H9 (cell line): ENCODE measurements at regions not wholly inside any gene's neighbourhood (a gene's known extent, or its start where the extent isn't known, plus 50 kb on each side); places are given as distances from the start of the nearest gene placed in this dataset.

Source experiments
- DNase-seq: peaks from one replicate; pipeline ENCODE4 v3.0.0-alpha.2; 2017
- H2AFZ ChIP-seq: one replicate; pipeline ENCODE4 v1.6.1; 2013; ENCODE audit warnings: mild to moderate bottlenecking, low read length, control low read depth, moderate library complexity
- H2AK5ac ChIP-seq: 2 replicates; pipeline ENCODE4 v1.6.1; 2013; ENCODE audit warnings: low read length, control low read depth, mixed read lengths; ENCODE audit not compliant: insufficient read length
- H2BK120ac ChIP-seq: one replicate; pipeline ENCODE4 v1.6.1; 2013; ENCODE audit warnings: low read depth, mild to moderate bottlenecking, low read length, control low read depth, inconsistent platforms; ENCODE audit not compliant: poor library complexity, severe bottlenecking
- H2BK12ac ChIP-seq: 2 replicates; pipeline ENCODE4 v1.6.1; 2013; ENCODE audit warnings: low read length, control low read depth, mixed read lengths, low read depth; ENCODE audit not compliant: insufficient read length
- H2BK15ac ChIP-seq: 2 replicates; pipeline ENCODE4 v1.6.1; 2013; ENCODE audit warnings: low read depth, low read length, control low read depth
- H2BK20ac ChIP-seq: one replicate; pipeline ENCODE4 v1.6.1; 2013; ENCODE audit warnings: low read depth, mild to moderate bottlenecking, low read length, control low read depth, inconsistent platforms; ENCODE audit not compliant: poor library complexity, severe bottlenecking
- H2BK5ac ChIP-seq: 2 replicates; pipeline ENCODE4 v1.6.1; 2013; ENCODE audit warnings: low read length, control low read depth, mixed read lengths; ENCODE audit not compliant: insufficient read length
- H3K14ac ChIP-seq: 2 replicates; pipeline ENCODE4 v1.6.1; 2013; ENCODE audit warnings: low read length, control low read depth; ENCODE audit not compliant: insufficient read depth
- H3K18ac ChIP-seq: 2 replicates; pipeline ENCODE4 v1.6.1; 2013; ENCODE audit warnings: low read depth, mild to moderate bottlenecking, mixed read lengths, low read length, control low read depth; ENCODE audit not compliant: insufficient read length
- H3K23ac ChIP-seq: 2 replicates; pipeline ENCODE4 v1.6.1; 2013; ENCODE audit warnings: low read length, control low read depth, mixed read lengths, low read depth; ENCODE audit not compliant: insufficient read length
- H3K23me2 ChIP-seq: 2 replicates; pipeline ENCODE4 v1.6.1; 2013; ENCODE audit warnings: low read depth, mild to moderate bottlenecking, mixed read lengths, low read length, control low read depth; ENCODE audit not compliant: insufficient read length, poor library complexity, severe bottlenecking
- H3K27ac ChIP-seq: 2 replicates; pipeline ENCODE4 v1.5.1; 2013; ENCODE audit warnings: low read length, control low read depth, mixed read lengths, low read depth; ENCODE audit not compliant: insufficient read length
- H3K27me3 ChIP-seq: 2 replicates; pipeline ENCODE4 v1.6.1; 2013; ENCODE audit warnings: low read length, control low read depth, inconsistent platforms; ENCODE audit not compliant: insufficient read depth
- H3K4ac ChIP-seq: 2 replicates; pipeline ENCODE4 v1.6.1; 2013; ENCODE audit warnings: low read depth, mild to moderate bottlenecking, control low read depth, inconsistent platforms, low read length, moderate library complexity
- H3K4me1 ChIP-seq: 2 replicates; pipeline ENCODE4 v1.6.1; 2013; ENCODE audit warnings: low read length, control low read depth, inconsistent platforms; ENCODE audit not compliant: insufficient read depth
- H3K4me2 ChIP-seq: 2 replicates; pipeline ENCODE4 v1.6.1; 2013; ENCODE audit warnings: low read length, control low read depth, mixed read lengths; ENCODE audit not compliant: insufficient read length, insufficient read depth
- H3K56ac ChIP-seq: 2 replicates; pipeline ENCODE4 v1.6.1; 2013; ENCODE audit warnings: low read depth, mild to moderate bottlenecking, mixed read lengths, low read length, control low read depth; ENCODE audit not compliant: insufficient read length
- H3K79me1 ChIP-seq: 2 replicates; pipeline ENCODE4 v1.6.1; 2013; ENCODE audit warnings: low read depth, mild to moderate bottlenecking, moderate library complexity, low read length, control low read depth, inconsistent platforms; ENCODE audit not compliant: insufficient read depth, poor library complexity, severe bottlenecking
- H3K79me2 ChIP-seq: 2 replicates; pipeline ENCODE4 v1.6.1; 2013; ENCODE audit warnings: low read length, control low read depth, inconsistent platforms; ENCODE audit not compliant: insufficient read depth
- H3K9ac ChIP-seq: 2 replicates; pipeline ENCODE4 v1.6.1; 2013; ENCODE audit warnings: low read length, control low read depth, mixed read lengths; ENCODE audit not compliant: insufficient read length; ENCODE audit errors: extremely low read depth
- H3K9me3 ChIP-seq: one replicate; pipeline ENCODE4 v1.6.1; 2013; ENCODE audit warnings: low read depth, low read length, inconsistent platforms; ENCODE audit not compliant: control insufficient read depth
- H3T11ph ChIP-seq: one replicate; pipeline ENCODE4 v1.6.1; 2013; ENCODE audit warnings: mild to moderate bottlenecking, low read length, control low read depth, inconsistent platforms
- H4K20me1 ChIP-seq: one replicate; pipeline ENCODE4 v1.6.1; 2013; ENCODE audit not compliant: control insufficient read depth, insufficient read length, insufficient read depth
- H4K5ac ChIP-seq: 2 replicates; pipeline ENCODE4 v1.6.1; 2013; ENCODE audit warnings: low read depth, mild to moderate bottlenecking, mixed read lengths, low read length, control low read depth; ENCODE audit not compliant: insufficient read length
- H4K8ac ChIP-seq: replicated peaks from 2 replicates; pipeline ENCODE4 v1.6.1; 2013; ENCODE audit warnings: low read length, control low read depth, mixed read lengths, low read depth; ENCODE audit not compliant: insufficient read length
- H4K91ac ChIP-seq: 2 replicates; pipeline ENCODE4 v1.6.1; 2013; ENCODE audit warnings: low read depth, mild to moderate bottlenecking, moderate library complexity, mixed read lengths, low read length, control low read depth; ENCODE audit not compliant: insufficient read length
- H3K27ac Mint-ChIP-seq, 3 experiments: 2 replicates in 2 of 3; 3 replicates in 1 of 3; pipeline ENCODE4 v1.8.0; 2020 to 2021; ENCODE audit warnings: mixed read lengths in 3 of 3, mild to moderate bottlenecking in 1 of 3, moderate library complexity in 1 of 3
- H3K27me3 Mint-ChIP-seq: 2 replicates; pipeline ENCODE4 v1.8.0; 2021; ENCODE audit warnings: low read depth, mild to moderate bottlenecking, moderate library complexity, mixed read lengths
- H3K36me3 Mint-ChIP-seq, 3 experiments: 2 replicates in 2 of 3; 3 replicates in 1 of 3; pipeline ENCODE4 v1.8.0; 2020 to 2021; ENCODE audit warnings: low read depth in 3 of 3, mixed read lengths in 3 of 3; ENCODE audit not compliant: insufficient read depth in 1 of 3
- H3K4me1 Mint-ChIP-seq, 2 experiments: 2 replicates each; pipeline ENCODE4 v1.8.0; 2020; ENCODE audit warnings: mixed read lengths in 2 of 2
- H3K4me3 Mint-ChIP-seq, 2 experiments: 2 replicates in 1 of 2; 3 replicates in 1 of 2; pipeline ENCODE4 v1.8.0; 2020 to 2021; ENCODE audit warnings: mild to moderate bottlenecking in 2 of 2, mixed read lengths in 2 of 2, moderate library complexity in 1 of 2
- H3K9me3 Mint-ChIP-seq, 2 experiments: 2 replicates in 1 of 2; 3 replicates in 1 of 2; pipeline ENCODE4 v1.8.0; 2020; ENCODE audit warnings: mild to moderate bottlenecking in 2 of 2, mixed read lengths in 2 of 2, moderate library complexity in 1 of 2
- WGBS: extraction: QIAGEN DNeasy Blood & Tissue Kit; methylation state at CpG from one replicate; pipeline ENCODE4 v1.1.7; 2013; ENCODE audit warnings: missing lambda C conversion rate, low lambda C conversion rate, mixed read lengths; ENCODE audit not compliant: insufficient read length; ENCODE audit errors: extremely low coverage; 5-methylcytosine and 5-hydroxymethylcytosine counted together
- TF ChIP-seq, protein P1 (sequence below): fragments of 200-600 bp; sonication (generic); conservative IDR thresholded peaks from 3 replicates; pipeline ENCODE4 v1.8.0; 2021; ENCODE audit warnings: antibody characterized with exemption, mild to moderate bottlenecking

DNA sequence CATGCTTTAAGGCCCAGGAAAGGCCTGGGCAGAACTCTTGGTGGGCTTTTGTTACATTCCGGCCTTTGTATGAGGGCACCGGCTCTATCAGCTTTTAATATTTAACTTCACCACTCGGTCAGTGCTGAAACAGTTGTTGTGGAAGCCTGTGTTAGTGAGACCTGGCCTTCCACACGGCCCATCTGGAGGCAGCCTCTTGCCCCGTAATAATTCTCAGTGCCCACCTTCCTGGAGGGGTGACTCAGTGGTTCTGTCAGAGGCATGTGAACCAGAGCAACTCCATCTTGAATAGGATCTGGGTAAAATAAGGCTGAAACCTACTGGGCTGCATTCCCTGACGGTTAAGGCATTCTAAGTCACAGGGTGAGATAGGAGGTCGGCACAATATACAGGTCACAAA, 162.0 kb upstream of the STS start:
- Histone ChIP-seq H3K23me2 (no peaks in the 10 kb centered on the region), H3K4ac (no peak overlapping the region), H3K27ac (no peak overlapping the region), H3K23ac (no peak overlapping the region), H3K79me1 (no peaks in the 10 kb centered on the region), H3K14ac (no peak overlapping the region), H3T11ph (no peak overlapping the region), H4K20me1 (no peaks in the 10 kb centered on the region), H2BK120ac (no peak overlapping the region), H3K9me3 (no peaks in the 10 kb centered on the region), H3K79me2 (no peaks in the 10 kb centered on the region), H3K18ac (no peak overlapping the region), H3K27me3 (no peaks in the 10 kb centered on the region), H4K8ac (no peak overlapping the region), H2AFZ (no peak overlapping the region), H3K56ac (no peak overlapping the region), H3K9ac (no peak overlapping the region), H2BK5ac (no peak overlapping the region), H2BK12ac (no peak overlapping the region), H3K4me2 (no peak overlapping the region), H4K5ac (no peak overlapping the region), H2BK20ac (no peak overlapping the region), H3K4me1 (peaks cover 9% of the 10 kb centered on the region), H4K91ac (no peak overlapping the region), H2BK15ac (no peak overlapping the region), H2AK5ac (no peak overlapping the region)
- peak overlapping the region in 1 of 3 experiments; percentile 42; a peak in 2 of 7 replicates for H3K27ac Mint-ChIP-seq
- no peak for DNase-seq
- H3K9me3 Mint-ChIP-seq, result no peaks in the 10 kb centered on the region
- H3K4me3 Mint-ChIP-seq, result no peak overlapping the region
- WGBS, result no CpG with 5 or more reads among the region's 7 CpGs
- no peaks in the 10 kb centered on the region for H3K36me3 Mint-ChIP-seq
- H3K27me3 Mint-ChIP-seq, result no peaks in the 10 kb centered on the region
- TF ChIP-seq, protein P1, sequence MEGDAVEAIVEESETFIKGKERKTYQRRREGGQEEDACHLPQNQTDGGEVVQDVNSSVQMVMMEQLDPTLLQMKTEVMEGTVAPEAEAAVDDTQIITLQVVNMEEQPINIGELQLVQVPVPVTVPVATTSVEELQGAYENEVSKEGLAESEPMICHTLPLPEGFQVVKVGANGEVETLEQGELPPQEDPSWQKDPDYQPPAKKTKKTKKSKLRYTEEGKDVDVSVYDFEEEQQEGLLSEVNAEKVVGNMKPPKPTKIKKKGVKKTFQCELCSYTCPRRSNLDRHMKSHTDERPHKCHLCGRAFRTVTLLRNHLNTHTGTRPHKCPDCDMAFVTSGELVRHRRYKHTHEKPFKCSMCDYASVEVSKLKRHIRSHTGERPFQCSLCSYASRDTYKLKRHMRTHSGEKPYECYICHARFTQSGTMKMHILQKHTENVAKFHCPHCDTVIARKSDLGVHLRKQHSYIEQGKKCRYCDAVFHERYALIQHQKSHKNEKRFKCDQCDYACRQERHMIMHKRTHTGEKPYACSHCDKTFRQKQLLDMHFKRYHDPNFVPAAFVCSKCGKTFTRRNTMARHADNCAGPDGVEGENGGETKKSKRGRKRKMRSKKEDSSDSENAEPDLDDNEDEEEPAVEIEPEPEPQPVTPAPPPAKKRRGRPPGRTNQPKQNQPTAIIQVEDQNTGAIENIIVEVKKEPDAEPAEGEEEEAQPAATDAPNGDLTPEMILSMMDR, result no peak
- H3K4me1 Mint-ChIP-seq, result peaks cover 35 to 37% of the 10 kb centered on the region in 2 experiments
